CD4-positive, alpha-beta memory T cell (primary cell): ENCODE measurements at regions not wholly inside any gene's neighbourhood (a gene's known extent, or its start where the extent isn't known, plus 50 kb on each side); places are given as distances from the start of the nearest gene placed in this dataset.

Source experiments
- CTCF ChIA-PET: fragments of 350-600 bp; sonication (Branson Sonifier 250); formaldehyde crosslinking; loops from one replicate; lab custom pipeline; 2021; ENCODE audit warnings: inconsistent platforms; ENCODE audit not compliant: partially characterized antibody; lab: Charles Lee
- POLR2A ChIA-PET: fragments of 350-600 bp; sonication (Branson Sonifier 250); formaldehyde crosslinking; loops from one replicate; lab custom pipeline; 2021; ENCODE audit not compliant: partially characterized antibody; lab: Charles Lee
- DNase-seq, 5 donors: peaks; one replicate each; pipeline versions ENCODE4 v3.0.0 to v3.0.0-alpha.2; 2020 to 2022; ENCODE audit warnings: mixed read lengths in 1 of 5
- H3K27ac ChIP-seq: one replicate; pipeline ENCODE4 v1.7.0; 2013; ENCODE audit warnings: low read depth, low read length
- H3K27me3 ChIP-seq: 2 replicates; pipeline ENCODE4 v1.7.0; 2013; ENCODE audit warnings: mild to moderate bottlenecking, low read length, moderate library complexity; ENCODE audit not compliant: insufficient read depth
- H3K36me3 ChIP-seq: 2 replicates; pipeline ENCODE4 v1.7.0; 2013; ENCODE audit warnings: mild to moderate bottlenecking, low read length, moderate library complexity; ENCODE audit not compliant: insufficient read depth
- H3K4me1 ChIP-seq: 2 replicates; pipeline ENCODE4 v1.7.0; 2013; ENCODE audit warnings: mild to moderate bottlenecking, low read length, moderate library complexity; ENCODE audit not compliant: insufficient read depth
- H3K4me3 ChIP-seq, 2 donors: one replicate each; pipeline ENCODE4 v1.7.0; 2013; ENCODE audit warnings: low read length in 2 of 2, mild to moderate bottlenecking in 1 of 2
- H3K9me3 ChIP-seq, 2 donors: one replicate each; pipeline ENCODE4 v1.7.0; 2013; ENCODE audit warnings: low read length in 2 of 2, control low read depth in 1 of 2; ENCODE audit not compliant: control insufficient read depth in 1 of 2
- H3K27ac Mint-ChIP-seq, 7 donors: one replicate each; pipeline ENCODE4 v1.8.0; 2020 to 2021; ENCODE audit warnings: mixed read lengths in 7 of 7, mild to moderate bottlenecking in 6 of 7, inconsistent platforms in 3 of 7, moderate library complexity in 3 of 7
- H3K27me3 Mint-ChIP-seq, 2 donors: one replicate each; pipeline ENCODE4 v1.8.0; 2020 to 2021; ENCODE audit warnings: mixed read lengths in 2 of 2
- H3K36me3 Mint-ChIP-seq, 2 donors: one replicate each; pipeline ENCODE4 v1.8.0; 2020 to 2021; ENCODE audit warnings: mixed read lengths in 2 of 2, inconsistent platforms in 1 of 2, mild to moderate bottlenecking in 1 of 2
- H3K4me1 Mint-ChIP-seq, 4 donors: one replicate each; pipeline ENCODE4 v1.8.0; 2020 to 2021; ENCODE audit warnings: mixed read lengths in 4 of 4, mild to moderate bottlenecking in 1 of 4
- H3K4me3 Mint-ChIP-seq, 8 donors: one replicate each; pipeline ENCODE4 v1.8.0; 2020 to 2021; ENCODE audit warnings: mixed read lengths in 8 of 8, mild to moderate bottlenecking in 7 of 8, moderate library complexity in 6 of 8, inconsistent platforms in 3 of 8
- H3K9me3 Mint-ChIP-seq, 8 donors: one replicate each; pipeline ENCODE4 v1.8.0; 2020 to 2021; ENCODE audit warnings: mixed read lengths in 8 of 8, mild to moderate bottlenecking in 5 of 8, inconsistent platforms in 3 of 8, moderate library complexity in 1 of 8
- intact Hi-C: fragments of 100-400 bp; cut with micrococcal nuclease; formaldehyde crosslinking; loops from one replicate; pipeline ENCODE4 v1.15.1; 2023

DNA sequence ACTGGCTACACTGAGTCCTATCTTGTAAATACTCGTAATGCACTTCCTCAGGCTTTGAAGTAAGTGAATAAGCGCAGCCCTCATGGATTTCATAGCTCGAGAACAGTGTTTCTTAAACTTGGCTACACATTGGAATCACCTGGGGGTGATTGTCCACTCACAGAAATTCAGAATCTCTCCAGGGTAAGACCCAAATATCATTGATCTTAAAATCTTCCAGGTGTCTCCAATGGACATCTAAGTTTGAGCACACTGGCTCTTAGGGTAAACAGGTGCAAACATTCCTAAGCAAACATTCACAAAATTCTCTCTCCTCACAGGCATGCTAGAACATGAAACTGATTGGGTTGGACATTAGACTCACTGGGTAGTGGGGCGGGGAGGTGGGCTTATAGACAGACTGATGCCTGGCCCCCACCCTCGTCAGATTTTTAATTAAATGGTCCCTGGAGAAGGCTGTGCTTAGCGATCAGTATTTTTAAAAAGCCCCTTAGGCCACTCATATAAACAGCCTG, 279.7 kb upstream of the TBL1XR1 start:
- Mint-ChIP-seq H3K4me1 (peaks cover 0 to 3% (median 1%) of the 10 kb centered on the region in 4 donors), H3K36me3 (no peaks in the 10 kb centered on the region), H3K4me3 (no peak overlapping the region), H3K27ac (no peak overlapping the region), H3K27me3 (peaks cover 0 to 1% of the 10 kb centered on the region in 2 donors), H3K9me3 (peaks cover 0 to 2% (median 0%) of the 10 kb centered on the region in 8 donors)
- no peak for DNase-seq
- Histone ChIP-seq H3K9me3 (no peaks in the 10 kb centered on the region), H3K4me1 (no peaks in the 10 kb centered on the region), H3K36me3 (no peaks in the 10 kb centered on the region), H3K27ac (no peak overlapping the region), H3K27me3 (no peaks in the 10 kb centered on the region), H3K4me3 (no peak overlapping the region)
- ChIA-PET POLR2A (no interaction called here), CTCF (no interaction called here)
- intact Hi-C loops, result no loop called here

DNA sequence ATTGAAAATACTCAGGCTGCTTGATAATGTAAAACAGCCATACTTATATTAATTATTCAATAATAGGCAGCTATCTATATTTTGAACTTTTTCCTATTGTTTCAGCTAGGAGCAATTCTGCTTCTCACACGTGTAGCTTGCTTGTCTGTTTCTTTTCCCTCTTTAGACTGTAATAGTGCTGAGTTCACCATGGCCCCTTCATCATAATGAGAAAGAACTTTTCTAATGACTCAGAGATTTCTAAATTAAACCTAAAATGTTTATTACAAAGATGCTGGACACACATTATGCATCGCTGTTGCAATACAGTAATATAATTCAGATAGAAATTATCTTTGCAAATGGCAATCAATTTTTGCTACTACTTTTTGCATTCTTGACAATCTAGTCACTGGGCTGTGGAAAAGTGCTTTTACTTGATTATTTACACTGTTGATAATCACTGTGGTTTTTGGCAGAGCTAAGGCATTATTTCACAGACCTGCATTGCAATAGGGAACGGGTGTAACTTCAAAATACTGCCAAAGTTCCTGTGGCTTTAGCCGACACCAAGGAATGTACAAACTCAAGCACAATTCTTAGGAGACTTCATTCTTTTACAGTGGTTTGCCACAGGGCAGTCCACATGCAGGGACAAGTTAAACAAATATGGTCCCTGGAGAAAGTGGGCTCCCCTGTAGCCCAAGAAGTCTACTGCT, 281.0 kb upstream of the TBL1XR1 start:
- intact Hi-C loops, result no loop called here
- Histone ChIP-seq H3K4me3 (no peak overlapping the region), H3K27ac (no peak overlapping the region), H3K27me3 (no peaks in the 10 kb centered on the region), H3K9me3 (no peaks in the 10 kb centered on the region), H3K4me1 (no peaks in the 10 kb centered on the region), H3K36me3 (no peaks in the 10 kb centered on the region)
- DNase-seq, result no peak
- POLR2A ChIA-PET, result no interaction called here
- H3K4me3 Mint-ChIP-seq, result no peak overlapping the region
- H3K4me1 Mint-ChIP-seq, result peaks cover 0 to 3% (median 1%) of the 10 kb centered on the region in 4 donors
- CTCF ChIA-PET, result no interaction called here
- no peaks in the 10 kb centered on the region for H3K36me3 Mint-ChIP-seq
- H3K27ac Mint-ChIP-seq, result no peak overlapping the region
- H3K27me3 Mint-ChIP-seq, result peaks cover 0 to 1% of the 10 kb centered on the region in 2 donors
- peaks cover 0 to 2% (median 0%) of the 10 kb centered on the region in 8 donors for H3K9me3 Mint-ChIP-seq

DNA sequence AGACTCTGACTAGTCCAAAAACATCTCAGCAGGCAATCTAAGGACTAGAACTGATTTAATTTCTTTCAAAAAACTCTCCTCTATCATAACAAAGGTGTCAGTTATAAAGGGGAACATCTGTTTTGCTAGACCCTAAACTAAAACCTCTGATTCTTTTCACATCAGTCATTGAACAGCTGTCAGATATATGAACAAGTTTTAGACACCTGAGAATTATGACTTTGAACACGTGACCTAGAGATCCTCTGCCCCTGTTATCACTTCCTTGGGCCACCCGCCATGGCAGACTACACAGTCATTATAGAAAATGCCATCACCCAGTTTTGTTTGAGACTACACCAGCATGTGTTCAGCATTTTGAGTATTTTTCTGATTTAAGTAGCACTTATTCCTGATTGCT, 282.3 kb upstream of the TBL1XR1 start:
- intact Hi-C loops, result no loop called here
- H3K27ac ChIP-seq, result no peak overlapping the region
- ChIA-PET CTCF (no interaction called here), POLR2A (no interaction called here)
- peaks cover 0 to 1% of the 10 kb centered on the region in 2 donors for H3K27me3 Mint-ChIP-seq
- no peaks in the 10 kb centered on the region for H3K36me3 ChIP-seq
- H3K4me1 ChIP-seq, result no peaks in the 10 kb centered on the region
- peaks cover 0 to 6% (median 1%) of the 10 kb centered on the region in 4 donors for H3K4me1 Mint-ChIP-seq
- no peaks in the 10 kb centered on the region for H3K27me3 ChIP-seq
- H3K9me3 ChIP-seq, result no peaks in the 10 kb centered on the region
- H3K9me3 Mint-ChIP-seq, result peaks cover 0 to 2% (median 0%) of the 10 kb centered on the region in 8 donors
- DNase-seq, result no peak
- H3K27ac Mint-ChIP-seq, result no peak overlapping the region
- H3K4me3 ChIP-seq, result no peak overlapping the region
- H3K36me3 Mint-ChIP-seq, result no peaks in the 10 kb centered on the region
- H3K4me3 Mint-ChIP-seq, result no peak overlapping the region

DNA sequence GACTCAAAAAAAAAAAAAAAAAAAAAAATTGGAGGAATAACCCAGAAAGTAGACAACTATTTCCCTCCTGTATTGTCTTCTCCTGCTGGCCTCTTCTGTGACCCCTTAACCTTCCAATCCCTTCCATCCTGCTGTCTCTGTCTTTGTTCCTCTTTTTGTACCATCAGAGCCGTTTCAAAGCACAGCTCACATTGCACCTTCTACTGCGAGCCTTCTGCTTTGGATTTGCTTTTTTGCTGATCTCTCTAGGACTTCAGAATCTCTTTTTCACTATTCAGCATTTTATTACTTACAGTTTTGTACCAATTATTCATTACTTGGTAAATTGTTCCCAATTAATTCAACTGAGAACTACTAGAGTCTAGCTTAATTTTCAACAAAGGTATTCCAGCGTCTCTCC, 284.0 kb upstream of the TBL1XR1 start:
- Histone ChIP-seq H3K36me3 (no peaks in the 10 kb centered on the region), H3K27me3 (no peaks in the 10 kb centered on the region), H3K9me3 (no peaks in the 10 kb centered on the region), H3K27ac (no peak overlapping the region), H3K4me3 (no peak overlapping the region), H3K4me1 (no peaks in the 10 kb centered on the region)
- POLR2A ChIA-PET, result interaction anchor here (0.6 to 1.2 kb wide), 2 partner anchors 10 to 23 kb away, joined by 3 read pairs; no protein-coding TSS in a partner anchor
- intact Hi-C loops, result no loop called here
- DNase-seq, result no peak
- CTCF ChIA-PET, result no interaction called here
- Mint-ChIP-seq H3K27me3 (peaks cover 0 to 1% of the 10 kb centered on the region in 2 donors), H3K9me3 (peaks cover 0 to 6% (median 0%) of the 10 kb centered on the region in 8 donors), H3K4me3 (no peak overlapping the region), H3K36me3 (no peaks in the 10 kb centered on the region), H3K27ac (peak overlapping the region in 1 of 7 donors; percentile 25), H3K4me1 (peaks cover 0 to 6% (median 1%) of the 10 kb centered on the region in 4 donors)

DNA sequence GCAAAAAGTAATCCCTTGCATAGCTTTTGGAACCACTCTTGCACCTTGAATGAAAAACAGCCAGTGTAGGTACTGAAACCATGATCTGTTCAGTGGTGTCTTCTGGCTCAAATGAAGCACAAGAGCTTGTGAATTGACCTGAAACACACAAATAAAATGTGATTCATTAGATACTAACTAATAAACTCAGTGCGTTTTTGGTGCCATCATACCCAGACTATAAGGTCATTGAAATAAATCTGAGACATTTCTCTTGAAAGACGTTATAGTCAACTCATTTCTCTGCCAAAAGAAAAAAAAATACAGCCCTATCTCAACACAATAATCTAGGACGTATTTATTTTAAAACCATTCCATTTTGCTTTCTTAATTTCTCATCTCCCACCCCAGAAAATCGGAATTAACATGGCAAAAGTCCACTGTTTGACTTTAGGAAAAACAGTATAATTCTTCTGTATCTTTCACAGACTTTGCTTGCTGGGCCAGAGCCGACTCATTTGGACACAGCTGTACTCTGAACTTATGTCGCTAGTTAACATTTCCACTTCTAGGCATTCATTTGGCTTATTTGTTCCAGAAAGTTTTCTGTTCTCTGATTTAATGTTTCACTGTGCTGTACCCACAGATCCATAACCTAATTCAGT, 284.9 kb upstream of the TBL1XR1 start:
- no peaks in the 10 kb centered on the region for H3K27me3 ChIP-seq
- H3K4me3 Mint-ChIP-seq, result no peak overlapping the region
- H3K4me3 ChIP-seq, result no peak overlapping the region
- no peak overlapping the region for H3K27ac ChIP-seq
- H3K4me1 Mint-ChIP-seq, result peaks cover 0 to 6% (median 1%) of the 10 kb centered on the region in 4 donors
- ChIA-PET POLR2A (no interaction called here), CTCF (no interaction called here)
- no peaks in the 10 kb centered on the region for H3K9me3 ChIP-seq
- DNase-seq, result no peak
- peaks cover 0 to 1% of the 10 kb centered on the region in 2 donors for H3K27me3 Mint-ChIP-seq
- no peaks in the 10 kb centered on the region for H3K4me1 ChIP-seq
- no peak overlapping the region for H3K27ac Mint-ChIP-seq
- intact Hi-C loops, result no loop called here
- peaks cover 0 to 6% (median 0%) of the 10 kb centered on the region in 8 donors for H3K9me3 Mint-ChIP-seq
- H3K36me3 ChIP-seq, result no peaks in the 10 kb centered on the region
- no peaks in the 10 kb centered on the region for H3K36me3 Mint-ChIP-seq

DNA sequence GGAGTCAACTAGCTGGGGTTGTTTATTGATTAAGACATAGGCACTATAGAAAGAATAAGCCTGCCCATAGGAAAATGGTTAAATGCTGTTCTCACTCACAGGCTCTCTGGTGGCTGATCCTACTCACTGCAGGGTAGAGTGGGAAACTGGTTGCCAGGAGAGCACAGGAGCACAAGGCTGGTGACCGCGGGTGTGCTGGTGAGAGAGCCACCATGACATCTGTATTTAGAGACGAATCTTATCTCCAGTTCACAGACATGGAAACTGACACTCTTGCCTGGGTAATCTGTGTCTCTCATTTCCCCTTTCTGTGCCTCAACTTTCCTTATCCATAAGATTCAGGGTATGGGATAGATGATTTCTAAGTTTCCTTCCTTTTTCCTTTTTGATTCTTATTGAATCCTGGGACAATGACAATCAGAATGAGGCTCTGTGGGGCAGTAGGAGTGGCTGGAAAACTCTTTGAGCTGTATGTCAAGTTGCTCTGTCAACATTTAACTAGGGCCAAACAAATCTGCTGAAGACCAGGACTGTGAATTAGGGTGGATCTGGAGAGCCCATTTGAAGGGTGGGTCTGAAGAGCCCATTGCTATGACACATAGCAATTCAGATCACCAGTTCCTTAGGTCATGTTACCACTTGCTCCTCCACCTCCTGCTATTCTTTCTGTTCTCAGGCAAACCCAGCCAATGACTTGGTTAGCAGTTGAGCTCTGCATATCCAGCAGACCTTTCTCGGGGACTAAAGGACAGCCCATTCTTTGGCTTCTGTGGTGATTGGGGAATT, 286.1 kb upstream of the TBL1XR1 start:
- no peak for DNase-seq
- no peaks in the 10 kb centered on the region for H3K27me3 ChIP-seq
- CTCF ChIA-PET, result interaction anchor here (1.8 kb wide), 1 partner anchor 21 kb away, joined by 4 read pairs; no protein-coding TSS in a partner anchor
- POLR2A ChIA-PET, result interaction anchor here (0.6 kb wide), 1 partner anchor 16 kb away, joined by 3 read pairs; no protein-coding TSS in a partner anchor
- Mint-ChIP-seq H3K9me3 (peaks cover 0 to 6% (median 0%) of the 10 kb centered on the region in 8 donors), H3K4me1 (peaks cover 0 to 6% (median 1%) of the 10 kb centered on the region in 4 donors), H3K36me3 (no peaks in the 10 kb centered on the region), H3K27ac (no peak overlapping the region), H3K27me3 (peaks cover 0 to 1% of the 10 kb centered on the region in 2 donors), H3K4me3 (peak overlapping the region in 1 of 8 donors; percentile 34)
- intact Hi-C loops, result no loop called here
- no peaks in the 10 kb centered on the region for H3K36me3 ChIP-seq
- no peaks in the 10 kb centered on the region for H3K9me3 ChIP-seq
- no peak overlapping the region for H3K27ac ChIP-seq
- no peaks in the 10 kb centered on the region for H3K4me1 ChIP-seq
- no peak overlapping the region for H3K4me3 ChIP-seq
